ENCODE measurements at regions not wholly inside any gene's neighbourhood (a gene's known extent, or its start where the extent isn't known, plus 50 kb on each side); places are given as distances from the start of the nearest gene placed in this dataset.

GRCh38 chr2:128445523-128445900, 126.8 kb upstream of the HS6ST1 start:
- WGBS, 2 experiments: 79 to 80% methylated on average over 4 of the region's 4 CpGs
- Histone ChIP-seq H3K4me1 (ENCODE audit: control insufficient read depth, insufficient read depth, low read length) (peaks cover 3% of the 10 kb centered on the region), H3K9me3 (ENCODE audit: control insufficient read depth, low read length) (no peaks in the 10 kb centered on the region), H3K4me3 (ENCODE audit: insufficient read depth, low read depth, low read length) (no peak overlapping the region), H3K36me3 (ENCODE audit: control insufficient read depth, insufficient read depth, low read length) (no peaks in the 10 kb centered on the region), H3K27ac (ENCODE audit: insufficient read depth, low read depth, low read length, poor library complexity, severe bottlenecking) (no peak overlapping the region), H3K27me3 (ENCODE audit: control insufficient read depth, insufficient read depth, low read length, poor library complexity, severe bottlenecking) (no peaks in the 10 kb centered on the region)

DNA sequence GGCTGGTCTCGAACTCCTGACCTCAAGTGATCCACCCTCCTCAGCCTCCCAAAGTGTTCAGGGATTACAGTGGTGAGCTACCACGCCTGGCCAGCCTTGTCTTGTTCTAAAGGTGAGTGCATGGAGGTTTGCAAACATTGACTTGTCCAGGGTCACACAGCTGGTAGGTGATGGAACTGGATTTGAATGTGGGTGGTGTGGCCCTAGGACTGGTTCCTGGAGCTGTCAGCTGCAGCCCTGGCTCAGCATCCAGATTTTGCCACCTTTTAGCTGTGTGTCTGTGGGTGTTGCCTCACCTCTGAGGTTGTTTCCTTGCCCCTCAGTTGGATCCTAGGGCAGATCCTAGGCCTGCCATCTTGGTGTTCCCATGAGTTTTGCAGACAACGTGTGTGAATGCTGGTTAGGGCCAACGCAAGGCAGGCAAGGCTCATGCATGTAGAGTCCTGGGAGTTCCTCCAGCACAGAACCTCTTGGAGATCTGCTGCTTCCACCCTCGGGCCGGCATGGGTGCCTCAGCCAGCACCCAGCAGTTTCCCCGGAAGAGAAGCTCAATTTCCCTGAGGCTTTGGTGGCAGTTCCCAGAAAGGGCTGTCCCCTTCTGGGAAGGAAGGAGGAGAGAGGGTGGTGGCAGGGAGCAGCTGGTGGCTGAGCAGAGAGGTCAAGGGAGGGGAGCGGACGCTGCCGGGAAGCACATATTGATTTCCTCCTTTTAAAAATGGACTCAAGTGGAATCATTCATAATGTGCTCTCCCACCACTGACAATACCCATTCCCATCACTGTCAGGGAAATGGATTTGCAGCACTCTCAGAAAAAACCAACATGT, 127.6 kb upstream of the HS6ST1 start:
- Histone ChIP-seq H3K27ac (ENCODE audit: insufficient read depth, low read depth, low read length, poor library complexity, severe bottlenecking) (no peak overlapping the region), H3K9me3 (ENCODE audit: control insufficient read depth, low read length) (no peaks in the 10 kb centered on the region), H3K4me1 (ENCODE audit: control insufficient read depth, insufficient read depth, low read length) (peaks cover 3% of the 10 kb centered on the region), H3K27me3 (ENCODE audit: control insufficient read depth, insufficient read depth, low read length, poor library complexity, severe bottlenecking) (no peaks in the 10 kb centered on the region), H3K4me3 (ENCODE audit: insufficient read depth, low read depth, low read length) (no peak overlapping the region), H3K36me3 (ENCODE audit: control insufficient read depth, insufficient read depth, low read length) (no peaks in the 10 kb centered on the region)
- 90 to 93% methylated on average over 10 of the region's 10 CpGs for WGBS, 2 experiments

GRCh38 chr2:128446874-128447537, 128.3 kb upstream of the HS6ST1 start:
- Histone ChIP-seq H3K27ac (ENCODE audit: insufficient read depth, low read depth, low read length, poor library complexity, severe bottlenecking) (no peak overlapping the region), H3K27me3 (ENCODE audit: control insufficient read depth, insufficient read depth, low read length, poor library complexity, severe bottlenecking) (no peaks in the 10 kb centered on the region), H3K4me1 (ENCODE audit: control insufficient read depth, insufficient read depth, low read length) (peaks cover 3% of the 10 kb centered on the region), H3K4me3 (ENCODE audit: insufficient read depth, low read depth, low read length) (no peak overlapping the region), H3K36me3 (ENCODE audit: control insufficient read depth, insufficient read depth, low read length) (no peaks in the 10 kb centered on the region), H3K9me3 (ENCODE audit: control insufficient read depth, low read length) (no peaks in the 10 kb centered on the region)
- 90 to 92% methylated on average over 17 of the region's 17 CpGs for WGBS, 2 experiments

DNA sequence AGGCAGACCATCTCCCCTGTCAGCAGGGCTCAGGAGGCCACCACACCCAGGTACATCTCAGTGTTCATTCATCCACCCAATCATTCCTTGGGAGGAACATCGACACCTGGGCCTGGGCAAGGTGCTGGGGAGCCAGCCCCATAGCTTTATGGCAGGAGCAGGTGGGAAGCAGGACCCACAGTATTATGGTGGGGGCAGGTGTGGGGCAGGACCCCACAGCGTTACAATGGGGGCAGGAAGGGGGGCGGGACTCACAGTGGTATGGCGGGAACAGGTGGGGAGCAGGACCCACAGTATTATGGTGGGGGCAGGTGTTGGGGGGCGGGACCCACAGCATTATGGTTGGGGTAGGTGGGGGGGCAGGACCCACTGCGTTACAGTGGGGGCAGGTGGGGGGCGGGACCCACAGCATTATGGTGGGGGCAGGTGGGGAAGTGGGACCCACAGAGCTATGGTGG, 128.9 kb upstream of the HS6ST1 start:
- Histone ChIP-seq H3K27ac (ENCODE audit: insufficient read depth, low read depth, low read length, poor library complexity, severe bottlenecking) (no peak overlapping the region), H3K9me3 (ENCODE audit: control insufficient read depth, low read length) (no peaks in the 10 kb centered on the region), H3K4me3 (ENCODE audit: insufficient read depth, low read depth, low read length) (no peak overlapping the region), H3K36me3 (ENCODE audit: control insufficient read depth, insufficient read depth, low read length) (no peaks in the 10 kb centered on the region), H3K27me3 (ENCODE audit: control insufficient read depth, insufficient read depth, low read length, poor library complexity, severe bottlenecking) (no peaks in the 10 kb centered on the region), H3K4me1 (ENCODE audit: control insufficient read depth, insufficient read depth, low read length) (peaks cover 3% of the 10 kb centered on the region)
- 92 to 94% methylated on average over 3 to 7 of the region's 7 CpGs for WGBS, 2 experiments

GRCh38 chr2:128448331-128449225, 129.9 kb upstream of the HS6ST1 start:
- H3K4me1 ChIP-seq (ENCODE audit: control insufficient read depth, insufficient read depth, low read length): peaks cover 3% of the 10 kb centered on the region
- H3K4me3 ChIP-seq (ENCODE audit: insufficient read depth, low read depth, low read length): no peak overlapping the region
- 93% methylated on average over 13 of the region's 13 CpGs for WGBS, 2 experiments
- H3K36me3 ChIP-seq (ENCODE audit: control insufficient read depth, insufficient read depth, low read length): no peaks in the 10 kb centered on the region
- no peaks in the 10 kb centered on the region for H3K9me3 ChIP-seq (ENCODE audit: control insufficient read depth, low read length)
- H3K27ac ChIP-seq (ENCODE audit: insufficient read depth, low read depth, low read length, poor library complexity, severe bottlenecking): no peak overlapping the region
- no peaks in the 10 kb centered on the region for H3K27me3 ChIP-seq (ENCODE audit: control insufficient read depth, insufficient read depth, low read length, poor library complexity, severe bottlenecking)

GRCh38 chr2:128449226-128450061, 130.8 kb upstream of the HS6ST1 start:
- 86% methylated on average over 24 of the region's 24 CpGs for WGBS, 2 experiments
- Histone ChIP-seq H3K27ac (ENCODE audit: insufficient read depth, low read depth, low read length, poor library complexity, severe bottlenecking) (no peak overlapping the region), H3K4me3 (ENCODE audit: insufficient read depth, low read depth, low read length) (no peak overlapping the region), H3K4me1 (ENCODE audit: control insufficient read depth, insufficient read depth, low read length) (peaks cover 3% of the 10 kb centered on the region), H3K36me3 (ENCODE audit: control insufficient read depth, insufficient read depth, low read length) (no peaks in the 10 kb centered on the region), H3K9me3 (ENCODE audit: control insufficient read depth, low read length) (no peaks in the 10 kb centered on the region), H3K27me3 (ENCODE audit: control insufficient read depth, insufficient read depth, low read length, poor library complexity, severe bottlenecking) (no peaks in the 10 kb centered on the region)

GRCh38 chr2:128450211-128451024, 131.8 kb upstream of the HS6ST1 start:
- H3K4me3 ChIP-seq (ENCODE audit: insufficient read depth, low read depth, low read length): no peak overlapping the region
- no peaks in the 10 kb centered on the region for H3K36me3 ChIP-seq (ENCODE audit: control insufficient read depth, insufficient read depth, low read length)
- no peaks in the 10 kb centered on the region for H3K27me3 ChIP-seq (ENCODE audit: control insufficient read depth, insufficient read depth, low read length, poor library complexity, severe bottlenecking)
- 91 to 93% methylated on average over 14 of the region's 14 CpGs for WGBS, 2 experiments
- H3K9me3 ChIP-seq (ENCODE audit: control insufficient read depth, low read length): no peaks in the 10 kb centered on the region
- no peak overlapping the region for H3K27ac ChIP-seq (ENCODE audit: insufficient read depth, low read depth, low read length, poor library complexity, severe bottlenecking)
- peaks cover 3% of the 10 kb centered on the region for H3K4me1 ChIP-seq (ENCODE audit: control insufficient read depth, insufficient read depth, low read length)

GRCh38 chr2:128451084-128452023, 132.7 kb upstream of the HS6ST1 start:
- Histone ChIP-seq H3K27ac (ENCODE audit: insufficient read depth, low read depth, low read length, poor library complexity, severe bottlenecking) (no peak overlapping the region), H3K4me3 (ENCODE audit: insufficient read depth, low read depth, low read length) (no peak overlapping the region), H3K4me1 (ENCODE audit: control insufficient read depth, insufficient read depth, low read length) (peaks cover 3% of the 10 kb centered on the region), H3K36me3 (ENCODE audit: control insufficient read depth, insufficient read depth, low read length) (no peaks in the 10 kb centered on the region), H3K27me3 (ENCODE audit: control insufficient read depth, insufficient read depth, low read length, poor library complexity, severe bottlenecking) (no peaks in the 10 kb centered on the region), H3K9me3 (ENCODE audit: control insufficient read depth, low read length) (no peaks in the 10 kb centered on the region)
- 92 to 93% methylated on average over 15 of the region's 15 CpGs for WGBS, 2 experiments
